Body of pancreas (tissue), 4 donors: ENCODE measurements at regions not wholly inside any gene's neighbourhood (a gene's known extent, or its start where the extent isn't known, plus 50 kb on each side); places are given as distances from the start of the nearest gene placed in this dataset.
"Not testable (repeated sequence)": the region's sequence is repeated elsewhere in the genome, so short reads cannot be mapped to it uniquely, and the experiment has no call there.

ENCODE experiments used
- ATAC-seq: fragments of 150-250 bp; one replicate; pipeline ENCODE4 v1.9.1; 2016
- DNase-seq, 4 donors: peaks; one replicate each; pipeline ENCODE4 v3.0.0-alpha.2; 2019
- H3K27ac ChIP-seq, 4 donors: fragments of 200-600 bp; sonication (generic); 1 replicate in 3 of 4; 2 replicates in 1 of 4; pipeline versions ENCODE4 v1.5.1 to v1.6.1; 2016 to 2019; ENCODE audit warnings: mild to moderate bottlenecking in 1 of 4, mixed read lengths in 1 of 4, moderate library complexity in 1 of 4
- H3K27me3 ChIP-seq, 2 donors: fragments of 200-600 bp; sonication (generic); one replicate each; pipeline ENCODE4 v1.6.0; 2016; ENCODE audit warnings: mild to moderate bottlenecking in 1 of 2
- H3K36me3 ChIP-seq, 2 donors: fragments of 200-600 bp; sonication (generic); replicated peaks in 1 of 2; 2 replicates each; pipeline ENCODE4 v1.5.1; 2016; ENCODE audit warnings: low read depth in 2 of 2; ENCODE audit not compliant: insufficient read depth in 1 of 2
- H3K4me1 ChIP-seq: fragments of 200-600 bp; sonication (generic); one replicate; pipeline ENCODE4 v1.6.0; 2016
- H3K4me3 ChIP-seq, 2 donors: fragments of 200-600 bp; sonication (generic); 1 replicate in 1 of 2; 2 replicates in 1 of 2; pipeline ENCODE4 v1.5.1; 2016 to 2019
- H3K9me3 ChIP-seq, 3 donors: fragments of 200-600 bp; sonication (generic); 1 replicate in 2 of 3; 2 replicates in 1 of 3; pipeline ENCODE4 v1.5.1; 2016
- POLR2A ChIP-seq, 3 donors: fragments of 450-650 bp; IDR thresholded peaks; one replicate each; pipeline ENCODE4 v1.6.1; 2016; ENCODE audit warnings: antibody characterized with exemption in 3 of 3, mild to moderate bottlenecking in 2 of 3
- WGBS, 2 donors: methylation state at CpG; one replicate each; pipeline ENCODE4 v1.1.5; 2017; 5-methylcytosine and 5-hydroxymethylcytosine counted together
- intact Hi-C: fragments of 100-400 bp; cut with DNase I; formaldehyde crosslinking; loops from one replicate; pipeline ENCODE4 v1.15.1; 2023
- TF ChIP-seq, protein P1 (sequence below), 7 experiments: fragments of 450-650 bp in 4 of 7; fragments of 200-600 bp in 3 of 7; sonication (generic) in 3 of 7; IDR thresholded peaks; one replicate each; pipeline ENCODE4 v1.5.1; 2016 to 2019; ENCODE audit warnings: antibody characterized with exemption in 7 of 7

DNA sequence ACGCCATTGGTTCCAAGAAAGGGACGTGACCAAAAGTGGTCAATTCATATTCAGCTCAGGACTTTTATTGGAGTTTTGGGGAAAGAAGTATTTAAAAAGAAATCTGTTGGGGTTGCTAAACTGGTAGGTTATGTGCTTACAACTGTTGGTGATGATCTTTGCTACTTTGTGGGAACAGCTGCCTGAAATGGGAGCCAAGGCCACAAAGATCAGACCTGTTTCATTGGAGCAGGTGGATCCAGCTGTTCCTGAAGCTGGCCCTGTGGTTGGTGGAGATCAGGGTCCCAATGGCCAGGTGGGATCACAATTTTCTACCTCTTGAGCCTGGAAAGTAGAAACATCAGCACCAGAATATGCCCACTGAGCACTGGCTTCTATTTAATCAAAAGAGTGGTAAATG is 144.5 kb downstream of the PSAT1 start:
- TF ChIP-seq POLR2A (IDR thresholded peaks at IDR 0.05) = no peak
- TF ChIP-seq, protein P1, sequence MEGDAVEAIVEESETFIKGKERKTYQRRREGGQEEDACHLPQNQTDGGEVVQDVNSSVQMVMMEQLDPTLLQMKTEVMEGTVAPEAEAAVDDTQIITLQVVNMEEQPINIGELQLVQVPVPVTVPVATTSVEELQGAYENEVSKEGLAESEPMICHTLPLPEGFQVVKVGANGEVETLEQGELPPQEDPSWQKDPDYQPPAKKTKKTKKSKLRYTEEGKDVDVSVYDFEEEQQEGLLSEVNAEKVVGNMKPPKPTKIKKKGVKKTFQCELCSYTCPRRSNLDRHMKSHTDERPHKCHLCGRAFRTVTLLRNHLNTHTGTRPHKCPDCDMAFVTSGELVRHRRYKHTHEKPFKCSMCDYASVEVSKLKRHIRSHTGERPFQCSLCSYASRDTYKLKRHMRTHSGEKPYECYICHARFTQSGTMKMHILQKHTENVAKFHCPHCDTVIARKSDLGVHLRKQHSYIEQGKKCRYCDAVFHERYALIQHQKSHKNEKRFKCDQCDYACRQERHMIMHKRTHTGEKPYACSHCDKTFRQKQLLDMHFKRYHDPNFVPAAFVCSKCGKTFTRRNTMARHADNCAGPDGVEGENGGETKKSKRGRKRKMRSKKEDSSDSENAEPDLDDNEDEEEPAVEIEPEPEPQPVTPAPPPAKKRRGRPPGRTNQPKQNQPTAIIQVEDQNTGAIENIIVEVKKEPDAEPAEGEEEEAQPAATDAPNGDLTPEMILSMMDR (IDR thresholded peaks at IDR 0.05) = no peak
- Histone ChIP-seq H3K27me3 (no peaks in the 10 kb centered on the region), H3K27ac (no peak overlapping the region), H3K4me1 (no peaks in the 10 kb centered on the region), H3K9me3 (no peaks in the 10 kb centered on the region), H3K4me3 (no peak overlapping the region), H3K36me3 (no peaks in the 10 kb centered on the region)
- WGBS, 2 donors = 89 to 91% methylated on average over 2 of the region's 2 CpGs
- intact Hi-C loops = no loop called here
- no peak for DNase-seq
- ATAC-seq = no peak

DNA sequence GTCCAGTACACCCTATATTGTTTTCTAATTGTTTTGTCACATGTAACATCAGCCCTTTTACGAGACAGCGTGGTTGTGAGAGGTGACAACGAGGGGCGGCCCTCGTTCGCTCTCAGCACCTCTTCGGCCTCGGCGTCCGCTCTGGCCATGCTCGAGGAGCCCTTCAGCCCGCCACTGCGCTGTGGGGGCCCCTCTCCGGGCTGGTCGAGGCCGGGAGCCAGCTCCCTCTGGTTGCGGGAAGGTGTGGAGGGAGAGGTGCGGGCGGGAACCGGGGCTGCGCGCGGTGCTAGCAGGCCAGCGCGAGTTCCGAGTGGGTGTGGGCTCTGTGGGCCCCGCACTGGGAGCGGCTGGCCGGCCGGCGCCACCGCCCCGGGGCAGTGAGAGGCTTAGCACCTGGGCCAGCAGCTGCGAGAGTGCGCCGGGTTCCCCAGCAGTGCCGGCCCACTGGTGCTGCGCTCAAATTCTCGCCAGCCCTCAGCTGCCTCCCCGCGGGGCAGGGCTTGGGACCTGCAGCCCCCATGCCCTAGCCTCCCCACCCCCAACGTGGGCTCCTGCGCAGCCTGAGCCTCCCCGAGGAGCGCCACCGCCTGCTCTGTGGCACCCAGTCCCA is 145.0 kb downstream of the PSAT1 start:
- Histone ChIP-seq H3K27ac (no peak overlapping the region), H3K9me3 (no peaks in the 10 kb centered on the region), H3K4me3 (no peak overlapping the region), H3K36me3 (no peaks in the 10 kb centered on the region), H3K27me3 (no peaks in the 10 kb centered on the region), H3K4me1 (no peaks in the 10 kb centered on the region)
- ATAC-seq (no peak), DNase-seq (no peak)
- TF ChIP-seq, protein P1 (IDR thresholded peaks at IDR 0.05) = no peak
- no peak for TF ChIP-seq POLR2A (IDR thresholded peaks at IDR 0.05)
- 92 to 98% methylated on average over 19 to 23 of the region's 46 CpGs for WGBS, 2 donors
- intact Hi-C loops = no loop called here

DNA sequence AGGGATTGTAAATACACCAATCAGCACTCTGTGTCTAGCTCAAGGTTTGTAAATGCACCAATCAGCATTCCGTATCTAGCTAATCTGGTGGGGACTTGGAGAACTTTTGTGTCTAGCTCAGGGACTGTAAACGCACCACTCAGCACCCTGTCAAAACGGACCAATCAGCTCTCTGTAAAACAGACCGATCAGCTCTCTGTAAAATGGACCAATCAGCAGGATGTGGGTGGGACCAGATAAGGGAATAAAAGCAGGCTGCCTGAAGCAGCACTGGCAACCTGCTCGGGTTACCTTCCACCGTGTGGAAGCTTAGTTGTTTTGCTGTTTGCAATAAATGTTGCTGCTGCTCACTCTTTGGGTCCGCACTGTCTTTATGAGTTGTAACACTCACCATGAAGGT is 145.7 kb downstream of the PSAT1 start:
- H3K36me3 ChIP-seq, H3K9me3 ChIP-seq, intact Hi-C loops, ATAC-seq, H3K27ac ChIP-seq, DNase-seq, H3K4me3 ChIP-seq, H3K27me3 ChIP-seq, H3K4me1 ChIP-seq: not testable (repeated sequence)
- 65 to 80% methylated on average over 4 to 7 of the region's 7 CpGs for WGBS, 2 donors

DNA sequence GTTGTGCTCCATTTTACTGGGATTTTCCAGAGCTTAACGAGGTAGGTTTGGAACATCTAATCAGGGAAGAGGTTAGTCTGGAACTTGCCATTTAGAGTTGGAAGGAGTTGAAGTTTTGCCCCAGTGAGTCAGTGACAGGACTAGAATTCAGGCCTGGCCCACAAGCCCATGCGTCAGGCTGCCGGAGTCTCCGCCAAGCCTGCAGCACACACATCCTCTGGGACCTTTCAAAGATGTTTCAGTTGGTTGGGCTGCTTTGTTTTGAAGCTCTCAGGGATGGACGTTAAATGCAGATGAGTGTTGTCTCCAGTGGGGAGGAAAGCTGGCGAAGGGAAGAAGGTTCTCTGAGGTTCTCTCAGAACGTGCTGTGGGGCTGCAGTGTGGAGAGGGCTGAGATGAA is 147.0 kb downstream of the PSAT1 start:
- Histone ChIP-seq H3K27ac (no peak overlapping the region), H3K36me3 (no peaks in the 10 kb centered on the region), H3K4me1 (no peaks in the 10 kb centered on the region), H3K9me3 (no peaks in the 10 kb centered on the region), H3K27me3 (no peaks in the 10 kb centered on the region), H3K4me3 (no peak overlapping the region)
- intact Hi-C loops = no loop called here
- DNase-seq (no peak), ATAC-seq (no peak)
- 75 to 82% methylated on average over 7 of the region's 7 CpGs for WGBS, 2 donors
- TF ChIP-seq POLR2A (IDR thresholded peaks at IDR 0.05) = no peak
- TF ChIP-seq, protein P1 (IDR thresholded peaks at IDR 0.05) = no peak

DNA sequence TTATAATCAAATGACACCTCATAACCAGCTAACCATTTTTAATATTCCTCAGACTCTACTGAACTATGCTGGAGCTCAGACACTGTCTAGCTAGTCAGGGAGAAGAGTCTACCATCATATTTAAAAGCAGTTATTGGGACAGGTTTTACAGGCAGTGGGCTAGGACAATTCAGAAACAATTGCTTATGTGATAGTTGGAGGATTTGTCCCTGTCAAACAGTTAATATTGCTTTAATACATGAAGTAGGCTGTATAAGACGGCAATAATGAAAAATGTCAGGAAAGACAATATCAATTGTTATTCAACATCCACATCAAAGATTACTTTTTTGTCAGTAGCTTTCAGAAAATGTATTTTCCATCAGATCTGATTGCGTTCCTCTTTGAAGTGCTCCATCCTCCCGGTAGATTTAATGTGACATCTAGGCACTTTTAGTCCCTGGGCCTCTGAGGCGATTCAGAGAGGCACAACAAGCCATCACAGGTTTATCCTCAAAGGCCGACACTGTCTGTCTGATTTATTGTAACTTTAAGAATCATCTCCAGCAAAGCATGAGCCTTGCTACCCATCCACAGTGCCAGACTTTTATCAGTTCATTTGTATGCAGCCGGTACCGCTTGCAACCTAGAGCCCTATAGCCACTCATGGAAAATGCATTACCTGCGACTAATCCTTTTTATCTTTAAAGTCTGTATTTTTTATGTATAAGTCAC is 152.2 kb downstream of the PSAT1 start:
- 85 to 94% methylated on average over 8 of the region's 8 CpGs for WGBS, 2 donors
- ATAC-seq (no peak), DNase-seq (no peak)
- TF ChIP-seq POLR2A (IDR thresholded peaks at IDR 0.05) = no peak
- TF ChIP-seq, protein P1 (IDR thresholded peaks at IDR 0.05) = no peak
- Histone ChIP-seq H3K9me3 (no peaks in the 10 kb centered on the region), H3K27ac (no peak overlapping the region), H3K4me3 (no peak overlapping the region), H3K27me3 (no peaks in the 10 kb centered on the region), H3K36me3 (no peaks in the 10 kb centered on the region), H3K4me1 (no peaks in the 10 kb centered on the region)
- intact Hi-C loops = no loop called here
